ENCODE measurements at regions not wholly inside any gene's neighbourhood (a gene's known extent, or its start where the extent isn't known, plus 50 kb on each side); places are given as distances from the start of the nearest gene placed in this dataset.
"Not testable (repeated sequence)": the region's sequence is repeated elsewhere in the genome, so short reads cannot be mapped to it uniquely, and the experiment has no call there.

DNA sequence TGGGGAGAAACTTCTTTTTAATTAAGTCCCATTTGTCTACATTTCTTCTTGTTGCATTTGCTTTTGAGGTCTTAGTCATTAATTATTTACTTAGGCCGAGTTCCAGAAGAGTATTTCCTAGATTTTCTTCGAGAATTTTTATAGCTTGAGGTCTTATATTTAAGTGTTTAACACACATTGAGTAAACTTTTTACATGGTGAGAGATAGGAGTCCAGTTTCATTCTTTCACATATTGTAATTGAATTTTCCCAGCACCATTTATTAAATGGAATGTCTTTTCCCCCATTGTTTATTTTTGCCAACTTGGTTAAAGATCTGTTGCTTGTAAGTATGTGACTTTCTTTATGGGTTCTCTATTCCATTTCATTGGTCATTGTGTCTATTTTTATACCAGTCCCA, 1344.0 kb upstream of the RAG2 start:
- no peak for DNase-seq (ENCODE audit: low read depth)

- DNase-seq (ENCODE audit: low read depth): no peak
Observed at GRCh38 chr11:37929100-37929653, 1331.1 kb upstream of the RAG2 start.

- no peak for DNase-seq (ENCODE audit: low read depth)
Observed at GRCh38 chr11:37926772-37927171, 1328.7 kb upstream of the RAG2 start.

- DNase-seq (ENCODE audit: low read depth): no peak
Observed at GRCh38 chr11:37916331-37916730, 1318.3 kb upstream of the RAG2 start.

GRCh38 chr11:37914859-37915258, 1316.8 kb upstream of the RAG2 start:
- DNase-seq (ENCODE audit: low read depth): no peak

- DNase-seq (ENCODE audit: low read depth): no peak
Observed at GRCh38 chr11:37908219-37908548, 1310.1 kb upstream of the RAG2 start.

- DNase-seq (ENCODE audit: low read depth): no peak
Observed at GRCh38 chr11:37907436-37908218, 1309.6 kb upstream of the RAG2 start.

GRCh38 chr11:37905707-37906417, 1307.8 kb upstream of the RAG2 start:
- DNase-seq (ENCODE audit: low read depth): no peak

DNA sequence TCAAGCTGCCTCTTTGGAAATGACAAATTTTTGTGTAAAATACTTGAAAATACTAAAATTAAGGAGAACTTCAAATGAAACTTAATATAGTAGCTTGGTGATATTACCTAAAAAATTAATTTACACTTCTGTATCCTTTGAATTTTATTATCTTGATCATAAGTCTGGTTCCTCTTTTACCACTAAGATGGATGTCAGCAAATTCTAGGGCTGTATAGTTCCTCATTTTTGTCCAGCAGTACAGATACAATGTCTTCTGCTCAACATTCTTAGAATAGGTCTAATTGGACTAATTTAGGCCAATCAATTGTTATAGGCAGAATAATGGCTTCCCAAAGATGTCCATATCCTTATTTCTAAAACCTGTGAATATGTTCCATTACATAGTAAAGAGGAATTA, 1298.0 kb upstream of the RAG2 start:
- DNase-seq (ENCODE audit: low read depth): no peak

DNA sequence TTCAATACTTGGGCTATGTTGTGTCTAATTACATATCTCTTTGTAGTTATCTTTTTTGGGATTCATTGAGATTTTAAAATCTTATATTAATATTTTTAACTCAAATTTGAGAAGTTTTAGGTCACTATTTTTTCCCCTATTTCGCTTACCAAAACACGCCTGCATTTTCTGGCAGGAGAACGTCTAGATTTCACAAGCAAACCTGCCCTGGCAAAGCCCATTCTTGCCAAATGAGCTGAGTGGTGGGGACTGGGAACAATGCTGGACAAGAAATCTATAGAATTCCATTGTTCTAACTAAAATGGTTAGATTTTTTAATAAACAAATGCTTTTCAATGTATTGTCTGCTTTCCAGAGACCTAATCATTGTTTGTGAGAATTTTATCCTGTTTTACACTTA, 1283.7 kb upstream of the RAG2 start:
- no peak for DNase-seq (ENCODE audit: low read depth)

GRCh38 chr11:37861671-37862070, 1263.6 kb upstream of the RAG2 start:
- no peak for DNase-seq (ENCODE audit: low read depth)

GRCh38 chr11:37858806-37859537, 1260.9 kb upstream of the RAG2 start:
- DNase-seq (ENCODE audit: low read depth): not testable (repeated sequence)

DNA sequence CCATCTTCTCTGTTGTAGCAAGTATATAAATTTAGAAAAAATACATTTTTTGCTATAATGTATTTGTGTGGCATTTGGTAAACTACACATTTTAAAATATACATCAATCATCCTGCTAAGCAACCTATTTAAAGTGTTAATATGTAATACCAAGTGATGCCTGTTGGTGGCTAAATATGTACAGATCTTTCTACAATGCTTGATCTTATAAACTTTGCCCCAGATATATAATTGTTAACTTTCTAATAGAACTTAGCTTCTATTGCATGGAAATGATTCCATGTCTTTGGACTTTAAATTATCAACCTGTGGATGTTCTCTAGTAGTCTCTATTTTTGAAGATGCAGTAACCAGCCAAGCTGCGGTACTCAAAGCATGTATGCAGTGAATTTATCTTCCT, 1260.4 kb upstream of the RAG2 start:
- DNase-seq (ENCODE audit: low read depth): no peak

DNA sequence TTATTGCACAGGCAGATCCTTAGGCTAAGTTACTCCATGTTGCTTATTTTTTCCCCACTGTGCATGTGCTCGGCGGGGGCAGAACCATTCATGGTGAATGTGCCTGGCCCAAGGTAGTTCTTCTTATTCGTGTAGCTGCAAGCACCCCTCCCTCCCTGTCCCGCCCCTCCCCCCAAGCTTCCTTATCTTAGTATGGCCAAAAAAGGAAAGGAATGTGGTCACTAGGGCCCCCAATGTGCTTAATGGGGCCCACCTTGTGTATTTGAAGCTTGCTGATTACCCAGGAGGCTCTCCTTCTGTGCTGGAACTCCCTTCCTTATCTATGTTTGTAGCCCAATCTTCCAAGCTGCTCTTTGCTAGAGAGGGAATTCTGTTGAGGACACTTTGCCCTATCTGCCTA, 1259.7 kb upstream of the RAG2 start:
- DNase-seq (ENCODE audit: low read depth): no peak

GRCh38 chr11:37849706-37850105, 1251.7 kb upstream of the RAG2 start:
- DNase-seq (ENCODE audit: low read depth): no peak

GRCh38 chr11:37843603-37844002, 1245.6 kb upstream of the RAG2 start:
- no peak for DNase-seq (ENCODE audit: low read depth)

DNA sequence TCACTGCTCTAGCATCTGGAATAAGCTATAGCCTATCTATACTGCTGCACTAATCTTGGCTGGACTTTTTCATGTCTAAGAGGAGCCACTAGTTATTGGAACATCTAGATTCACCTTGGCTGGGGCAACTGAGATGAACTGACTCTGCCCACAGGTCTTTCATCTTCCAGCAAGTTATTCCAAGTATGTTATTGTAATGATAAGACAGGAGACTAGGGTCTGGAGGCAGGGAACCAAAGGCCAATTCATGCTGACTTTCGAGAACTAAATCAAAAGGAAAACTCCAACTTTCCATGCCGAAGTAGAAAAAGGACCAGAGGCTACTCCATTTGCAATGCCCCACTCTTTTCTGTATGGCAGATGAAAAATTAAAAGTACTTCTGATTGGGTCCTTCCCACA, 1243.0 kb upstream of the RAG2 start:
- DNase-seq (ENCODE audit: low read depth): no peak

DNA sequence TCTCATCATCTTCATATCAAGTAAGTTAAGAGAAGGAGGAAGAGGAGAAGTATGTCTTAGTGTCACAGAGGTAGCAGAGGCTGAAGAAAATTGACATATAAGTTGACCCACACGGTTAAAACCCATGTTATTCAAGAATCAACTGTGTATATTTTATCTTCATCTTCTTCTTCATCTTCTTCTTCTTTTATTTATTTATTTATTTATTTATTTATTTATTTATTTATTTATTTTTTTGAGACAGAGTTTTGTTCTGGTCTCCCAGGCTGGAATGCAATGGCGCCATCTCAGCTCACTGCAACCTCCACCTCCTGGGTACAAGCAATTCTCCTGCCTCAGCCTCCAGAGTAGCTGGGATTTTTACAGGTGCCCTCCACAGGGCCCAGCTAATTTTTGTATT, 1242.3 kb upstream of the RAG2 start:
- not testable (repeated sequence) for DNase-seq (ENCODE audit: low read depth)

GRCh38 chr11:37830529-37830928, 1232.5 kb upstream of the RAG2 start:
- no peak for DNase-seq (ENCODE audit: low read depth)

DNA sequence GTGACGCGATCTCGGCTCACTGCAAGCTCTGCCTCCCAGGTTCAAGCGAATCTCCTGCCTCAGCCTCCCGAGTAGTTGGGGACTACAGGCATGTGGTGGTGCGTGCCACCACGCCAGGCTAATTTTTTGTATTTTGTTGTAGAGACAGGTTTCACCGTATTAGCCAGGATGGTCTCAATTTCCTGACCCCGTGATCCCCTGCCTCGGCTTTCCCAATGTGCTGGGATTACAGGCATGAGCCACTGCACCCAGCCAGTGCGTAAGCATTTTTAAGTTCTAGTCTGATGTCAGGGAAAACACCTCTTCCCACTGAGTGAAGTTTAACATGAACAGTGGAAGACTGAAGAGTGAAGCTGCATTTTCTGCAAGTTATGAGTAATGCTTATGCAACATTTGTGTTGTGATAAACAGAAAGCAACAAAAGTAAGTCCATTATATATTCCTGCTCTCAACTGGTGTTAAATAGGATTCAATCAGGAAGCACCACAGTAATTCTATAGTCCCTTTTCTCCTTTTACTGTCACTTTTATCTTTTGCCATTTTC, 1219.8 kb upstream of the RAG2 start:
- no peak for DNase-seq (ENCODE audit: low read depth)

- DNase-seq (ENCODE audit: low read depth): no peak
Observed at GRCh38 chr11:37812281-37812880, 1214.3 kb upstream of the RAG2 start.

All from HT1080 (cell line).